Superior temporal gyrus (tissue), 1 donor: ENCODE measurements at regions not wholly inside any gene's neighbourhood (a gene's known extent, or its start where the extent isn't known, plus 50 kb on each side); places are given as distances from the start of the nearest gene placed in this dataset.
"Not testable (repeated sequence)": the region's sequence is repeated elsewhere in the genome, so short reads cannot be mapped to it uniquely, and the experiment has no call there.

Experiments used
- DNase-seq: peaks from one replicate; pipeline ENCODE4 v3.0.0-alpha.2; 2016; ENCODE audit errors: extremely low spot score

GRCh38 chr10:125404902-125405301 is 244.5 kb upstream of the CTBP2 start:
- not testable (repeated sequence) for DNase-seq

- DNase-seq: no peak
These were observed 241.1 kb upstream of the CTBP2 start for GRCh38 chr10:125401462-125401861.

- no peak for DNase-seq
These were observed 238.9 kb upstream of the CTBP2 start for GRCh38 chr10:125399289-125399688.

DNA sequence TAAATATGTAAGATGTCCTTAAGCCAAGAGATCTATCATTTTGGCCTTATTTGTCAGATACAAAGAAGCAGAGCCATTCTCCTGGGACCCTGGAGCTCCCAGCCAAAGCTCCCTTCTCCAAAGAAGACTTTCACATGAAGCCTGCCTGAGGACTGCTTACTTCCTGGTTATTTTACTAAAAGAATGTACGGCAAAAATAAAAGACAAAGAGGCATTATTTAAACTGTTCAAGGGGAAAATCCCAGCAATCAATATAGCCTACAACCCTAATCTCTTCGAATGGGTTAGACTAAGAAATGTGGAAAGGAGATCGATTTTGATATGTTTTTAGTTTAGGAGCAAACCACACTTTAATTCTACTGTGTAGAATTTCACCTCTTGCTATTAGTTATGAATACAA is 237.9 kb upstream of the CTBP2 start:
- DNase-seq: no peak

- no peak for DNase-seq
These were observed 237.2 kb upstream of the CTBP2 start for GRCh38 chr10:125397608-125398007.

DNA sequence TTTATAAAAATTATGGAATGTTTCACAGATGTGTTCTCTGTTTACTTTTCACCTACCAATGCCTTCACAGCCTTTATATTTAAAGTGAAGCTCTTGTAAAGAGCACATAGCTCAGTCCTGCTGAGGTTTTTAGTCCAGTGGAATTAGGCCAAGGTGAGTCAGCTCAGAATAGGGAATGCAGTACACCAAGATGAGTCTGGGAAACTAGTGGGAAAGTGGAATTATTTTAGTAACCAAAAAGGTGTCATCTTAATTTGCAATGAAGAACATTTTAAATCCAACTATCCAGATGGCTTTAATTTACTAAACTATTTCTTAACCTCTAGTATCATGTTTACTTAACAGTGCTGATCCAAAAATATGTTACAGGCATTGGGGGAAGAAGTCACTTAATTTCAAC is 236.3 kb upstream of the CTBP2 start:
- no peak for DNase-seq

GRCh38 chr10:125392609-125393008 is 232.2 kb upstream of the CTBP2 start:
- DNase-seq: no peak

GRCh38 chr10:125392154-125392553 is 231.8 kb upstream of the CTBP2 start:
- DNase-seq: no peak

- DNase-seq: no peak
These were observed 229.3 kb upstream of the CTBP2 start for GRCh38 chr10:125389648-125390047.

DNA sequence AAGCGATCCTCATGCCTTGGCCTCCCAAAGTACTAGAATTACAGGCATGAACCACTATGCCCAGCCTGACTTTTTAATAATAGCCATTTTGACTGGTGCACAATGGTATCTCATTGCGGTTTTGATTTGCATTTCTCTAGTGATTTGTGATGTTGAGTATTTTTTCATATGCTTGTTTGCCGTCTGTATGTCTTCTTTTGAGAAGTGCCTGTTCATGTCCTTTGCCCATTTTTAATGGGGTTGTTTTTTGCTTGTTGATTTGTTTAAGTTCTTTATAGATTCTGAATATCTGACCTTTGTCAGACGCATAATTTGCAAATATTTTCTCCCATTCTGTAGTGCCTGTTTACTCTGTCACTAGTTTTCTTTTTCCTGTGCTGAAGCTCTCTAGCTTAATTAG is 219.2 kb upstream of the CTBP2 start:
- no peak for DNase-seq

- DNase-seq: no peak
These were observed 217.0 kb upstream of the CTBP2 start for GRCh38 chr10:125377368-125377767.

GRCh38 chr10:125375210-125375609 is 214.8 kb upstream of the CTBP2 start:
- peak; percentile 7 for DNase-seq

GRCh38 chr10:125373546-125373945 is 213.2 kb upstream of the CTBP2 start:
- DNase-seq: no peak

DNA sequence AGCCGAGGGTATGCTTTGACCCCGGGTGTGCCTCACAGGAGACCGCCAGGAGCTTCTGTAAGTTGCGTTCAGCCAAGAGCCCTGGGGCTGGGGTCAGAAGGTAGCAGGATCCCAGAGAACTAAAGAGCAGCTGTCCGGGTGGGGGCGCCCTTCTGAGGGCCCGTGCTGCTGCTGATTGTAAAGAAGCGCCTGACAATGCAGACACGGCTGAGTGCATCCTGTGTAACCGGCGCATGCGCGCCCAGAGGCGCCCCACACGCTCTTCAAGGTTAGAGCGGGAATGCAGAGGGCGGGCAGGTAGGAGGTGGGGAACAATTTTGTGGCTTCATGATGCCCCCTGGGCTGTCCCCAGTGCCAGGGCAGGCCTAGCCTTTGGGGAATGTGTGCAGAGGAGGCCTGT is 210.2 kb upstream of the CTBP2 start:
- DNase-seq: no peak

GRCh38 chr10:125369382-125370326 is 209.3 kb upstream of the CTBP2 start:
- no peak for DNase-seq

DNA sequence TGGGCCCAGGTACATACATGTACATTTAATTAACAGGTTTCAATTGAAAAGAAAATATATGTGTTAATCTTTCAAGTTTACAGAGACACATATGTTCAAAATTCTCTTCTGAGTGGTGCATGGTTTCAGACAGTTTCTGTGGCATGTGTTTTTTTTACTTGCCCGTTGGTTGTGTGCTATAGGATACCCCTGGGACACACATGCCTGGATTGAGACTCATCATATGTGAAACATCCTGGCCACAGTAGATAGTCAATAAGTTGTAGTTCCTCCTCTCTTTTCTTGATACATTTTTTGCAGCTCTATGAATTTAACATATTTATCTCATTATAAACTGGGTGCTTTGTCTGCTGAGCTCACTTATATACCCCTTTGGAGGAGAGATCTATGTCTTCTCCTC is 207.8 kb upstream of the CTBP2 start:
- DNase-seq: no peak

- no peak for DNase-seq
These were observed 203.4 kb upstream of the CTBP2 start for GRCh38 chr10:125363791-125364190.

- DNase-seq: no peak
These were observed 202.6 kb upstream of the CTBP2 start for GRCh38 chr10:125362950-125363349.

- no peak for DNase-seq
These were observed 199.0 kb upstream of the CTBP2 start for GRCh38 chr10:125359401-125359800.

DNA sequence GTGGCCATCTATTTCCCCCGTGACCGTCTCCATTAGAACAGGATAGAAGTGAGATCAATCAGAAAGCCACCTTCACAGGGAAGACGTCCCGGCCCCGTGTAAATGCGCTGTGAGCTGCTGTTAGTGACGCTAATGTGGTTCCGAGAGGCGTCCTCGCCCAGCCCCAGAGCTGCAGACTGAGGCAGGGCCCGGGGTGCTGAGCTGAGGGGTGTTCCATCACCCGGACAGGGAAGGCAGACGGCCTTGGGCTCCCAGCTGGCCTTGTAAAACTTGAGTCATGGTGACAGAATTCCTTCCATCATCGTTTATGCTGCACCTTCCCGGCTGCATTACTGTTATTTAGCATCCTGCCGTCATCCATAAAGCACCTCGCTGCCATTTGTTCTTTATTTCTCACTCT is 195.3 kb upstream of the CTBP2 start:
- DNase-seq: no peak

GRCh38 chr10:125350519-125350918 is 190.2 kb upstream of the CTBP2 start:
- DNase-seq: no peak

GRCh38 chr10:125348536-125348935 is 188.2 kb upstream of the CTBP2 start:
- DNase-seq: no peak

GRCh38 chr10:125344573-125345171 is 184.3 kb upstream of the CTBP2 start:
- DNase-seq: no peak
